Stromal cell of bone marrow (primary cell): ENCODE measurements at regions not wholly inside any gene's neighbourhood (a gene's known extent, or its start where the extent isn't known, plus 50 kb on each side); places are given as distances from the start of the nearest gene placed in this dataset.
"Not testable (repeated sequence)": the region's sequence is repeated elsewhere in the genome, so short reads cannot be mapped to it uniquely, and the experiment has no call there.

ENCODE experiments used
- DNase-seq: peaks from one replicate; pipeline ENCODE4 v3.0.0-alpha.2; 2012; ENCODE audit warnings: low read depth

DNA sequence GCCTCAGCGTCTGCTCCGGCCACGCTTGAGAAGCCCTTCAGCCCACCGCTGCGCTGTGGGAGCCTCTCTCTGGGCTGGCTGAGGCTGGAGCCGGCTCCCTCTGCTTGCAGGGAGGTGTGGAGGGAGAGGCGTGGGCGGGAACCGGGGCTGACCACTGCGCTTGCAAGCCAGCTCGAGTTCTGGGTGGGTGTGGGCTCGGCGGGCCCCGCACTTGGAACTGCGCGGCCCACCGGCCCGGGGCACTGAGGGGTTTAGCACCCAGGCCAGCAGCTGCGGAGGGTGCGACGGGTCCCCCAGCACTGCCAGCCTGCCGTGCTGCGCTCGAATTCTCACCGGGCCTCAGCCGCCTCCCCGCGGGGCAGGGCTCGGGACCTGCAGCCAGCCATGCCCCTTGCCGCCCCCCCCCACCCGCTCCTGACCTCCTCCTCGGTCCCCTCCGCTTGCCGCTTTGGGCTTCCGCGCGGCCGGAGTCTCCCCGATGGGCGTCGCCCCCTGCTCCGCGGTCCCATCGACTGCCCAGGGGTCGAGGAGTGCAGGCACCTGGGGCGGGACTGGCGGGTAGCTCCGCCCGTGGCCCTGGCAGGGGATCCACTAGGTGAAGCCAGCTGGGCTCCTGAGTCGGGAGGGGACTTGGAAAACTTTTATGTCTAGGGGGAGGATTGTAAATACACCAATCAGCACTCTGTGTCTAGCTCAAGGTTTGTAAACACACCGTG, 106.7 kb downstream of the RAP2B start:
- no peak for DNase-seq

- no peak for DNase-seq
These were observed 107.7 kb downstream of the RAP2B start for GRCh38 chr3:153269730-153270129.

GRCh38 chr3:153273217-153273616, 111.2 kb downstream of the RAP2B start:
- no peak for DNase-seq

GRCh38 chr3:153273767-153274435, 111.9 kb downstream of the RAP2B start:
- peak; percentile 73 for DNase-seq

- no peak for DNase-seq
These were observed 112.5 kb downstream of the RAP2B start for GRCh38 chr3:153274561-153274960.

- DNase-seq, result no peak
These were observed 113.5 kb downstream of the RAP2B start for GRCh38 chr3:153275514-153275913.

DNA sequence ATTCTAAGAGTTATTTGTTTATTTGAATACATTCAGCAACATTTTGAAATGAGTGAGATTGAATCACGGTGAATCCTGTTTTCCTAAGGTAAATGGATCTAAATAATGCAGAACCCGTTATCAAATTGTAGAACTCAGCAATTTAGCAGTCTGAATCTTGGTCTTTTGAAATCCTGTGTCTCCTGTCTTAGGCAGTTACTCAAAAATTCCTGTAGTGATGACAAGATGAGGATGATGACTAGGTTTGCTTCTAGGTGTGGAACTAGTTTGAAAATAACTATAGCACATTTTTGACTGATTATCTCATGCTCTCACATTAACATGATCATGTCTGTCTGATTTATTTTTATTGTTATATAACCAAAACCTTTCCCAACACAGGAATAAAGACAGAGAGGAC, 115.0 kb downstream of the RAP2B start:
- no peak for DNase-seq

DNA sequence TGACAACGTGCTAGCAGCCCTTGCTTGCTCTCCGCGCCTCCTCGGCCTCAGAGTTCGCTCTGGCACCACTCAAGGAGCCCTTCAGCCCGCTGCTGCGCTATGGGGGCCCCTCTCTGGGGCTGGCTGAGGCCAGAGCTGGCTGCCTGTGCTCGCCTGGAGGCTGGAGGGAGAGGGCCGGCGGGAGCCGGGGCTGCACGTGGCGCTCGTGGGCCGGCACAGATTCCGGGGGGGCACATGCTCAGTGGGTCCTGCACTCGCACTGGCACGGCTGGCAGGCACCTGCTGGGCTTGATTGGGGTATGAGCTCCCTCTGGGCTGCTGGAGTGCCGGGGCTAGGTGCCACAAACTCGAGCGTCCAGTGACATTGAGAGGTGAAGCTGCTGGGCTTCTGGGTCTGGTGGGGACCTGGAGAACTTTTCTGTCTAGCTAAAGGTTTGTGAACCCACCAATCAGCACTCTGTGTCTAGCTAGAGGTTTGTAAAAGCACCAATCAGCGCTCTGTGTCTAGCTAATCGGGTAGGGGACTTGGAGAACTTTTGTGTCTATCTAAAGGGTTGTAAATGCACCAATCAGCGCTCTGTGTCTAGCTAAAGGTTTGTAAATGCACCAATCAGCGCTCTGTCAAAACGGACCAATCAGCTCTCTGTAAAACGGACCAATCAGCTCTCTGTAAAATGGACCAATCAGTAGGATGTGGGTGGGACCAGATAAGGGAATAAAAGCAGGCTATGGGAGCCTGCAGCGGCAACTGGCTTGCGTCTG, 119.4 kb downstream of the RAP2B start:
- DNase-seq, result not testable (repeated sequence)

GRCh38 chr3:153282355-153282754, 120.3 kb downstream of the RAP2B start:
- no peak for DNase-seq

DNA sequence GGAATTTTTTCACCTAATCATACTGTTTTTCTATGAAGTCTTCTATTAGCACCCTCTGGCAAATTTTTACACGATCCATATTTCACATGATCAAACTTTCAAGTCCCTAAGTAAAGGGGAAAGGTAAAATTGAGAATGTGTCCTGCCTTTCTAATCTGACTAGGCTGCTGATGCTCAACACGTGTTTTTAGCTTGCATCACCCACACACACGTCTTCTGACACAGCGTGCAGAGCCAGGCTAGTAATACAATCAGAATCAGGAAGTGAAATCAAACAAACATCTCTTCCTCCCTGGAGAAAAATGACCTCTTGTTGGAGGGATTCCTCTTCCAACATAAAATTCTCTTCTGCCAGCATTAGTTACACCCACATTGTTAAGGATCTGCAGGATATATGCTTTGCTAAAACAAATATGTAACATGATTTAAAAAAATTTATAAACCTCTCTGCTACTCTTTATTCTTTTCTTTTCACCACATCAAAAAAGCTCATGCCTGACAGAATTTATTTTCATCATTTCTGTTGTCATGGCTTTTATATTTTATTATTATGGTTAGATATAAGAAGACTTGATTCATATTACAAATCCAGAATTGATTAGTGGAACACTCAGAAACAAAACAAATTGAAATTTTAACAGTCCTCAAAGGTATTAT, 122.4 kb downstream of the RAP2B start:
- DNase-seq, result peak; percentile 88

GRCh38 chr3:153285194-153285641, 123.2 kb downstream of the RAP2B start:
- DNase-seq, result no peak

DNA sequence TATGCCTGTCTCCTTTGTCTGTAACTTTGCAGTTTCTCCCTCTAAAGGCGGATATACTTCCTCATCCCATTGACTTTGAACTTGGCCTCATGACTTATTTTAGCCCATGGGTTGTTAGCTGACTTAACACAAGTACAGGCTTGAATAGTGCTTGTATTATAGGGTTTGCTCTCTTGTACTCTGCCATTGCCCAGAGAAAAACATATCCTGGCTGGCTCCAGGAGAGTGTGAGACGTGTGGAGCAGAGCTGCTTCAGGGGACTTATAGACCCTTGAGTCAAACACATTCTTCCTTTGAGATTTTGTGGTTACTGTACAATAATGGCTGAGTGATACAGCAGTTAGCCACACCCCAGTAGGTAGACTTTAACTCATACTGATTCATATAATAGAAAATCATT, 124.0 kb downstream of the RAP2B start:
- no peak for DNase-seq

- DNase-seq, result no peak
These were observed 125.0 kb downstream of the RAP2B start for GRCh38 chr3:153287017-153287416.

DNA sequence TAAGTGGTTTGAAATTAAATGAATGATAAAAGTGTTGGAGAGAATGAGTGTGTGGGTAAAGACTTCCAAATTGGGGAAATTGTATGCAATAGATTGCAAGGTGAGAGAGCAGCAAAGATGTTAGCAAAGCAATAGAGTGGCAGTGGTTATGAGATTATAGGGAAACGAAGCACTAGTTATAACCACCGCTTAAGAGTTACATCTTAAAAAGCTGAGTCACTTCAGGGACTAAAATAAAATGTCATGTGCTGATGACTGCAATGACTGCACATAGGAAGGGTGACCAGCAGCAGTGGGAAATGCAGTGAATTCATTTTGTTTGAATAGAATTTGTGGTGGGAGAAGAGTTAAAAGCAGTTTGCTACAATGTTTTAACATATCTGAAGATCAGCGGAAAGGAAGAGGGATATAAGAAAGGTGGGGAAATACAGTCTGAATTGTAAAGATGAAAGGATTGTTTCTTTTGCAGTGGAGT, 127.3 kb downstream of the RAP2B start:
- DNase-seq, result no peak

- no peak for DNase-seq
These were observed 128.4 kb downstream of the RAP2B start for GRCh38 chr3:153290268-153291015.

- DNase-seq, result no peak
These were observed 129.1 kb downstream of the RAP2B start for GRCh38 chr3:153291059-153291685.

- DNase-seq, result peak; percentile 75
These were observed 131.2 kb downstream of the RAP2B start for GRCh38 chr3:153293265-153293664.

DNA sequence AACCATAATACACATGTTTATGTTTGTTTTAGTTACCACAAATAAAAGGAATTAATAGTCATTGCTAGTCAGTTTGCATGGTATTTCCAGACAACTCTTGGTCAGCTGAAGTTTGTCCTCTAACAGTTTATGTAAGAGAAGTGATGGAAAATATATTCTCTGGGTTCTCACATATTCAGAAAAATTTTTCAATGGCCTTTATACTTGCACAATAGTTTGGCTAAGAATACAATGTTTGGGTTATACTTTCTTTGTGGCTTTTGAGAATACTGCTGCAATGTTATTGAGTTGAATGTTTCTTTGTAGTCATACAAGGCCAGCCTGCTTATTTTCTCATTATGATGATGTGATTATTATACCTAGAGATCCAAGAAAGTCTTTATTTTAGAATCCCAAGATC, 133.9 kb downstream of the RAP2B start:
- peak; percentile 66 for DNase-seq

GRCh38 chr3:153305189-153305588, 143.2 kb downstream of the RAP2B start:
- DNase-seq, result no peak

DNA sequence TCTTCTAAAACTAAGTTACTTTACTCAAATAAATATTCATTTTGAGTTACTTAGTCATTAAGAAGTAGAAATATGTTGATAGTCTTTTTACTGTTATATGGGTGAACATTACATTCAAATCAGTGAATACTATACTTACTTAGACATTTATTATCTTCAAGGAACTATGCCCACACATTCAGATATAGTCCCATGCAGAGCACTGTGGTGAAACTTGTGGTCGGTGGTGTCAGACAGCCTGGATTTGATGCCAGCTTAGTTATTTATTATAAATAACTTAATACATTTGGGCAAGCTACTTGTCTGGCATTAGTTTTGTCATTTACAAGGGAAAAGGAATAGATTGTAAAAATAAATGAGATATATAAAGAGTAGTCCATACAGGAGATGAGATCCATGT, 149.5 kb downstream of the RAP2B start:
- DNase-seq, result no peak
